K562 (cell line): ENCODE measurements at regions not wholly inside any gene's neighbourhood (a gene's known extent, or its start where the extent isn't known, plus 50 kb on each side); places are given as distances from the start of the nearest gene placed in this dataset.
A peak's percentile ranks its signal among the peaks of the same experiment; 100 is the strongest.

Experiments
- BCLAF1 ChIP-seq, 2 experiments: fragments of 450-650 bp in 1 of 2; IDR thresholded peaks; 2 replicates each; pipeline ENCODE4 v1.6.1; 2011 to 2017; ENCODE audit warnings: low read depth in 2 of 2, antibody characterized with exemption in 1 of 2, borderline replicate concordance in 1 of 2, low read length in 1 of 2, mild to moderate bottlenecking in 1 of 2, mixed read lengths in 1 of 2; ENCODE audit not compliant: control insufficient read depth in 1 of 2
- C11orf30 ChIP-seq: fragments of 450-650 bp; IDR thresholded peaks from 2 replicates; pipeline ENCODE4 v1.6.1; 2016; ENCODE audit warnings: low read depth, mild to moderate bottlenecking
- CCNT2 ChIP-seq: IDR thresholded peaks from 2 replicates; pipeline ENCODE4 v1.6.1; 2011; ENCODE audit warnings: borderline replicate concordance, low read depth, mild to moderate bottlenecking, moderate library complexity, mixed read lengths, low read length; ENCODE audit not compliant: insufficient read length; ENCODE audit errors: extremely low read depth
- DDX20 ChIP-seq: fragments of 450-650 bp; IDR thresholded peaks from 2 replicates; pipeline ENCODE4 v1.6.1; 2016; ENCODE audit warnings: missing genetic modification characterization, low read depth, mild to moderate bottlenecking, missing compliant biosample characterization, moderate library complexity
- GATAD2B ChIP-seq: fragments of 450-650 bp; IDR thresholded peaks from 2 replicates; pipeline ENCODE4 v1.6.1; 2017; ENCODE audit warnings: mild to moderate bottlenecking, borderline replicate concordance
- KDM1A ChIP-seq, 2 experiments: fragments of 450-650 bp; IDR thresholded peaks; 2 replicates each; pipeline ENCODE4 v1.6.1; 2016; ENCODE audit warnings: mild to moderate bottlenecking in 2 of 2
- NBN ChIP-seq: fragments of 450-650 bp; IDR thresholded peaks from 2 replicates; pipeline ENCODE4 v1.6.1; 2016; ENCODE audit warnings: low read depth, mild to moderate bottlenecking
- NCOA4 ChIP-seq: fragments of 450-650 bp; IDR thresholded peaks from 2 replicates; pipeline ENCODE4 v1.6.1; 2018; ENCODE audit warnings: mild to moderate bottlenecking; ENCODE audit not compliant: partially characterized antibody
- NFE2 ChIP-seq: IDR thresholded peaks from 2 replicates; pipeline ENCODE4 v1.6.1; 2014; ENCODE audit warnings: antibody characterized with exemption, low read depth
- NFRKB ChIP-seq: fragments of 450-650 bp; IDR thresholded peaks from 2 replicates; pipeline ENCODE4 v1.6.1; 2016; ENCODE audit warnings: low read depth
- NR2C1 ChIP-seq, 2 experiments: fragments of 450-650 bp; IDR thresholded peaks; 2 replicates each; pipeline ENCODE4 v1.6.1; 2017; ENCODE audit warnings: mild to moderate bottlenecking in 2 of 2, antibody characterized with exemption in 1 of 2, inconsistent platforms in 1 of 2, missing compliant biosample characterization in 1 of 2, missing genetic modification characterization in 1 of 2
- NR4A1 ChIP-seq, 2 experiments: fragments of 250-450 bp in 1 of 2; fragments of 450-650 bp in 1 of 2; sonication (Bioruptor Pico) in 1 of 2; IDR thresholded peaks; 2 replicates each; pipeline versions ENCODE4 v1.4.0 to v1.6.1; 2016 to 2020; ENCODE audit warnings: mild to moderate bottlenecking in 2 of 2, missing compliant biosample characterization in 1 of 2, missing genetic modification characterization in 1 of 2, moderate library complexity in 1 of 2
- PTRF ChIP-seq: fragments of 450-650 bp; IDR thresholded peaks from 2 replicates; pipeline ENCODE4 v1.6.1; 2016; ENCODE audit warnings: mild to moderate bottlenecking, missing genetic modification characterization, missing compliant biosample characterization
- RCOR1 ChIP-seq, 2 experiments: IDR thresholded peaks; 2 replicates each; pipeline ENCODE4 v1.6.1; 2012; ENCODE audit warnings: low read depth in 2 of 2, low read length in 2 of 2, borderline replicate concordance in 1 of 2, improper control_type of control experiment in 1 of 2
- SMARCE1 ChIP-seq: fragments of 450-650 bp; IDR thresholded peaks from 2 replicates; pipeline ENCODE4 v1.7.1; 2016; ENCODE audit warnings: mild to moderate bottlenecking
- TCF7 ChIP-seq: sonication (generic); IDR thresholded peaks from 2 replicates; pipeline ENCODE4 v1.6.1; 2016; ENCODE audit warnings: antibody characterized with exemption, borderline replicate concordance
- TOE1 ChIP-seq, 2 experiments: fragments of 450-650 bp in 1 of 2; sonication (generic) in 1 of 2; formaldehyde crosslinking in 1 of 2; IDR thresholded peaks; 2 replicates each; pipeline versions ENCODE4 v1.7.1 to v1.8.0; 2016 to 2022; ENCODE audit warnings: borderline replicate concordance in 2 of 2, mild to moderate bottlenecking in 2 of 2, antibody characterized with exemption in 1 of 2, inconsistent platforms in 1 of 2, low read depth in 1 of 2, missing genetic modification reagents in 1 of 2, moderate library complexity in 1 of 2
- YY1 ChIP-seq, 3 experiments: IDR thresholded peaks; 2 replicates each; pipeline ENCODE4 v1.6.1; 2011; ENCODE audit warnings: low read length in 2 of 3, mild to moderate bottlenecking in 2 of 3, moderate library complexity in 2 of 3, borderline replicate concordance in 1 of 3, control low read depth in 1 of 3, low read depth in 1 of 3; ENCODE audit not compliant: insufficient read depth in 3 of 3, insufficient replicate concordance in 2 of 3, control insufficient read depth in 1 of 3, insufficient read length in 1 of 3; ENCODE audit errors: extremely low read depth in 1 of 3
- ZFX ChIP-seq: sonication (generic); formaldehyde crosslinking; IDR thresholded peaks from 2 replicates; pipeline ENCODE4 v1.8.0; 2022; ENCODE audit warnings: mild to moderate bottlenecking, missing genetic modification reagents, moderate library complexity
- ZNF518B ChIP-seq: fragments of 250-450 bp; sonication (Bioruptor Pico); IDR thresholded peaks from 2 replicates; pipeline ENCODE4 v1.5.0; 2021; ENCODE audit warnings: mild to moderate bottlenecking, moderate library complexity

DNA sequence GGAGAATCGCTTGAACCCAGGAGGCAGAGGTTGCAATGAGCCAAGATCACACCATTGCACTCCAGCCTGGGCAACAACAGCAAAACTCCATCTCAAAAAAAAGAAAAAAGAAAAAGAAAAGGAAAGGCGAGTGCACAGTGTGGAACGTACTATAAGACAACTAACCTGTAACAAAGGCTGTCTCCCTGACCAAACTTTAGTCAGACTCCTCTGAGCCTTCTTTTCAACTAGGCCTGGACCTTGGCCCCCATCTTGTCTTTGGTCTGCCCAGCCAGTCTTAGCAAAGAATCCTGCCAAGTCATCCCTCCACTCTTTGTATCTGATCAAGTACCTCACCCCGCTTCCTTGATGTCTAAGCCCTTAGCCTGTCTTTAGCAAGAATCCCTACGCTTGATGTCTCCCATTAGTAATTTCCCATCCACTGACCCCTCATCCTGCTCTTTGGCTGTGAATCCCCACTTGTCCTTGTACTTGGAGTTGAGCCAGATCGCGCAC lies 68.9 kb upstream of the KDM7A start (continued):
- TF ChIP-seq ZNF518B: no peak
- peak; percentile 73 for TF ChIP-seq NFRKB
- TF ChIP-seq C11orf30: peak; percentile 93
- peak; percentile 57 for TF ChIP-seq PTRF (tag)
- 0 out of 2 replicates have a peak, but pooled peaks have one; percentile 23 for TF ChIP-seq TOE1 (IDR thresholded peaks at IDR 0.05; ENCODE audit: borderline replicate concordance)
- TF ChIP-seq TOE1 (CRISPR knock-in tag; IDR thresholded peaks at IDR 0.05; ENCODE audit: borderline replicate concordance, low read depth): no peak
- peak; percentile 53 to 65; a peak in 2 of 4 replicates for TF ChIP-seq KDM1A (IDR thresholded peaks at IDR 0.05)
- no peak for TF ChIP-seq NBN
- TF ChIP-seq NR2C1 (IDR thresholded peaks at IDR 0.05): no peak
- TF ChIP-seq NR2C1 (tag; IDR thresholded peaks at IDR 0.05): peak; percentile 50; the same call in 1 of the 2 replicates
- peak in 1 of 2 experiments; percentile 76; a peak in 1 of 4 replicates for TF ChIP-seq RCOR1 (IDR thresholded peaks at IDR 0.05; ENCODE audit: borderline replicate concordance in 1 of 2, low read depth in 2 of 2, low read length in 2 of 2)
- 0 out of 4 replicates have a peak, but pooled peaks of 1 of the 2 experiments have one; percentile 46 for TF ChIP-seq BCLAF1 (IDR thresholded peaks at IDR 0.05; ENCODE audit: borderline replicate concordance in 1 of 2, control insufficient read depth in 1 of 2, low read depth in 2 of 2, low read length in 1 of 2)
- peak; percentile 100 for TF ChIP-seq NFE2
- no peak for TF ChIP-seq NR4A1 (CRISPR knock-in tag; IDR thresholded peaks at IDR 0.05)
- peak; percentile 90; the same call in 1 of the 2 replicates for TF ChIP-seq NR4A1 (tag; IDR thresholded peaks at IDR 0.05)
- peak; percentile 73 for TF ChIP-seq SMARCE1
- peak in 2 of 3 experiments; percentile 19 to 84 for TF ChIP-seq YY1 (IDR thresholded peaks at IDR 0.05; ENCODE audit: borderline replicate concordance in 1 of 3, control insufficient read depth in 1 of 3, extremely low read depth in 1 of 3, insufficient read depth in 3 of 3, insufficient read length in 1 of 3, insufficient replicate concordance in 2 of 3, low read depth in 1 of 3, low read length in 2 of 3)
- TF ChIP-seq DDX20 (tag): peak; percentile 50; the same call in 1 of the 2 replicates
- no peak for TF ChIP-seq GATAD2B
- 0 out of 2 replicates have a peak, but pooled peaks have one; percentile 32 for TF ChIP-seq ZFX (CRISPR knock-in tag)
- TF ChIP-seq NCOA4: no peak
- no peak for TF ChIP-seq TCF7
- no peak for TF ChIP-seq CCNT2
